Mucosa of descending colon (tissue), 3 donors: ENCODE measurements at regions not wholly inside any gene's neighbourhood (a gene's known extent, or its start where the extent isn't known, plus 50 kb on each side); places are given as distances from the start of the nearest gene placed in this dataset.

Source experiments
- ATAC-seq: fragments of 200-7000 bp; cut with Tn5 transposase; one replicate; pipeline ENCODE4 v1.9.1; 2020; ENCODE audit warnings: mild to moderate bottlenecking, moderate library complexity
- DNase-seq, 3 donors: peaks; one replicate each; pipeline ENCODE4 v3.0.0-alpha.2; 2020
- H3K36me3 ChIP-seq: fragments of 200-600 bp; one replicate; pipeline ENCODE4 v1.8.0; 2021; ENCODE audit warnings: low read depth, mild to moderate bottlenecking
- H3K4me1 ChIP-seq: fragments of 200-600 bp; one replicate; pipeline ENCODE4 v1.8.0; 2021; ENCODE audit warnings: low read depth, mild to moderate bottlenecking
- H3K4me3 ChIP-seq: fragments of 200-600 bp; one replicate; pipeline ENCODE4 v1.8.0; 2021; ENCODE audit warnings: mild to moderate bottlenecking
- H3K9me3 ChIP-seq: fragments of 200-600 bp; one replicate; pipeline ENCODE4 v1.8.0; 2021; ENCODE audit warnings: mild to moderate bottlenecking
- intact Hi-C, 2 donors: fragments of 100-400 bp; cut with DNase I in 1 of 2; cut with micrococcal nuclease in 1 of 2; formaldehyde crosslinking; loops; one replicate each; pipeline versions ENCODE4 v1.11.0 to v1.11.1; 2022; cut with DNase I, micrococcal nuclease
- TF ChIP-seq, protein P1 (sequence below): fragments of 200-600 bp; IDR thresholded peaks from one replicate; pipeline ENCODE4 v1.8.0; 2022; ENCODE audit warnings: antibody characterized with exemption, mild to moderate bottlenecking
- donor health status: DM: no; HTN: no; CAD: no; lungs with moderate emphysema.
- donor health status: DM: no; HTN: no; CAD: no.
- donor health status: DM: no; HTN: yes; CAD: no.

DNA sequence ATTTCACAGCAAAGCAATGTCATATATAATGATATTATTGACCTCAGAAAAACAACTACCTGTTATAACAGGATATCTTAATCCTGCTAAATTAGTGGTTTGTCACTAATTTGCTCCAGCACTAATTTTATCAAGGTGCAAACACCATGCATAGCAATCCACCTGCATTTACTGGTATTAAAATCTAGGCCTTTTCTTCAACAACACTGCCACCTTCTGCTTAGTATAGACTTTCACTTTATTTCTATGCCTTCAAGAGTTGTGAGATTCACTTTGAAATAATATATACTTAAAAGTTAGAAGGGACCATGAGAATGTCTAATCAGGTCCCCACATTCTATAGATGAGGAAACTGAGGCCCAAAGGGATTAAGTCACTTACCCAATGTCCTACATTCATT, 82.1 kb upstream of the IQCM start:
- ATAC-seq = peak; percentile 44

GRCh38 chr4:149901128-149901527, 85.5 kb upstream of the IQCM start:
- no peaks in the 10 kb centered on the region for H3K36me3 ChIP-seq
- intact Hi-C loops = no loop called here
- H3K4me3 ChIP-seq = no peak overlapping the region

More for the DNA sequence above, 82.1 kb upstream of the IQCM start:
- H3K9me3 ChIP-seq = no peaks in the 10 kb centered on the region
- H3K4me3 ChIP-seq = no peak overlapping the region
- no peaks in the 10 kb centered on the region for H3K36me3 ChIP-seq
- intact Hi-C loops = loop anchor here in 1 of 2 donors (5.0 kb wide), 1 partner anchor 525 kb away; no protein-coding TSS in a partner anchor
- TF ChIP-seq, protein P1, sequence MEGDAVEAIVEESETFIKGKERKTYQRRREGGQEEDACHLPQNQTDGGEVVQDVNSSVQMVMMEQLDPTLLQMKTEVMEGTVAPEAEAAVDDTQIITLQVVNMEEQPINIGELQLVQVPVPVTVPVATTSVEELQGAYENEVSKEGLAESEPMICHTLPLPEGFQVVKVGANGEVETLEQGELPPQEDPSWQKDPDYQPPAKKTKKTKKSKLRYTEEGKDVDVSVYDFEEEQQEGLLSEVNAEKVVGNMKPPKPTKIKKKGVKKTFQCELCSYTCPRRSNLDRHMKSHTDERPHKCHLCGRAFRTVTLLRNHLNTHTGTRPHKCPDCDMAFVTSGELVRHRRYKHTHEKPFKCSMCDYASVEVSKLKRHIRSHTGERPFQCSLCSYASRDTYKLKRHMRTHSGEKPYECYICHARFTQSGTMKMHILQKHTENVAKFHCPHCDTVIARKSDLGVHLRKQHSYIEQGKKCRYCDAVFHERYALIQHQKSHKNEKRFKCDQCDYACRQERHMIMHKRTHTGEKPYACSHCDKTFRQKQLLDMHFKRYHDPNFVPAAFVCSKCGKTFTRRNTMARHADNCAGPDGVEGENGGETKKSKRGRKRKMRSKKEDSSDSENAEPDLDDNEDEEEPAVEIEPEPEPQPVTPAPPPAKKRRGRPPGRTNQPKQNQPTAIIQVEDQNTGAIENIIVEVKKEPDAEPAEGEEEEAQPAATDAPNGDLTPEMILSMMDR = no peak
- peaks cover 4% of the 10 kb centered on the region for H3K4me1 ChIP-seq
- no peak for DNase-seq

GRCh38 chr4:149902242-149902641, 86.6 kb upstream of the IQCM start:
- ATAC-seq = no peak
- TF ChIP-seq, protein P1 = no peak

More at GRCh38 chr4:149901128-149901527, 85.5 kb upstream of the IQCM start:
- peak; percentile 92 for ATAC-seq
- Histone ChIP-seq H3K4me1 (peaks cover 8% of the 10 kb centered on the region), H3K9me3 (no peaks in the 10 kb centered on the region)
- TF ChIP-seq, protein P1 = no peak
- DNase-seq = peak in 1 of 3 donors; percentile 52

GRCh38 chr4:149910177-149910576, 94.5 kb upstream of the IQCM start:
- no peaks in the 10 kb centered on the region for H3K9me3 ChIP-seq
- no peak for DNase-seq
- H3K36me3 ChIP-seq = no peaks in the 10 kb centered on the region
- intact Hi-C loops = no loop called here
- TF ChIP-seq, protein P1 = no peak
- peaks cover 15% of the 10 kb centered on the region for H3K4me1 ChIP-seq
- no peak overlapping the region for H3K4me3 ChIP-seq
- no peak for ATAC-seq

More at GRCh38 chr4:149902242-149902641, 86.6 kb upstream of the IQCM start:
- intact Hi-C loops = no loop called here
- Histone ChIP-seq H3K36me3 (no peaks in the 10 kb centered on the region), H3K4me3 (no peak overlapping the region), H3K4me1 (peaks cover 8% of the 10 kb centered on the region), H3K9me3 (no peaks in the 10 kb centered on the region)
- no peak for DNase-seq

GRCh38 chr4:149910604-149911350, 95.1 kb upstream of the IQCM start:
- ATAC-seq (peak; percentile 96), DNase-seq (peak in 1 of 3 donors; percentile 67)

More at GRCh38 chr4:149910604-149911350, 95.1 kb upstream of the IQCM start:
- Histone ChIP-seq H3K4me3 (no peak overlapping the region), H3K4me1 (peaks cover 15% of the 10 kb centered on the region), H3K9me3 (no peaks in the 10 kb centered on the region), H3K36me3 (no peaks in the 10 kb centered on the region)
- intact Hi-C loops = no loop called here
- TF ChIP-seq, protein P1 = no peak
